ENCODE measurements at regions not wholly inside any gene's neighbourhood (a gene's known extent, or its start where the extent isn't known, plus 50 kb on each side); places are given as distances from the start of the nearest gene placed in this dataset.
"Not testable (repeated sequence)": the region's sequence is repeated elsewhere in the genome, so short reads cannot be mapped to it uniquely, and the experiment has no call there.

GRCh38 chr2:138355244-138355643 lies 146.3 kb upstream of the SPOPL start:
- TF ChIP-seq Cebpa-rat (IDR thresholded peaks at IDR 0.05), result no peak
- Histone ChIP-seq H3K9ac (no peak overlapping the region), H3K4me3 (no peak overlapping the region), H3K27me3 (no peaks in the 10 kb centered on the region), H3K4me2 (no peak overlapping the region), H3K9me3 (replicated peaks in 1 of 11) (no peaks in the 10 kb centered on the region), H3K4me1 (no peaks in the 10 kb centered on the region), H4K20me1 (no peaks in the 10 kb centered on the region), H3K36me3 (no peaks in the 10 kb centered on the region), H3K27ac (no peak overlapping the region)

GRCh38 chr2:138356178-138356577 lies 145.4 kb upstream of the SPOPL start:
- Histone ChIP-seq H3K4me1 (no peaks in the 10 kb centered on the region), H3K4me3 (no peak overlapping the region), H3K4me2 (no peak overlapping the region), H3K27me3 (no peaks in the 10 kb centered on the region), H3K9me3 (replicated peaks in 1 of 11) (no peaks in the 10 kb centered on the region), H3K9ac (no peak overlapping the region), H3K27ac (no peak overlapping the region), H4K20me1 (no peaks in the 10 kb centered on the region), H3K36me3 (no peaks in the 10 kb centered on the region)
- TF ChIP-seq Cebpa-rat (IDR thresholded peaks at IDR 0.05), result no peak

GRCh38 chr2:138359532-138359931 lies 142.0 kb upstream of the SPOPL start:
- Histone ChIP-seq H3K27ac (no peak overlapping the region), H3K36me3 (no peaks in the 10 kb centered on the region), H3K4me2 (no peak overlapping the region), H4K20me1 (no peaks in the 10 kb centered on the region), H3K9me3 (replicated peaks in 1 of 11) (no peaks in the 10 kb centered on the region), H3K9ac (no peak overlapping the region), H3K4me3 (no peak overlapping the region), H3K27me3 (no peaks in the 10 kb centered on the region), H3K4me1 (no peaks in the 10 kb centered on the region)
- no peak for TF ChIP-seq Cebpa-rat (IDR thresholded peaks at IDR 0.05)

- Histone ChIP-seq H3K36me3 (no peaks in the 10 kb centered on the region), H3K9ac (no peak overlapping the region), H3K4me2 (no peak overlapping the region), H3K4me1 (no peaks in the 10 kb centered on the region), H4K20me1 (no peaks in the 10 kb centered on the region), H3K27ac (no peak overlapping the region), H3K27me3 (no peaks in the 10 kb centered on the region), H3K9me3 (replicated peaks in 1 of 11) (no peaks in the 10 kb centered on the region), H3K4me3 (no peak overlapping the region)
- TF ChIP-seq Cebpa-rat (IDR thresholded peaks at IDR 0.05), result no peak
Measured at GRCh38 chr2:138364554-138365162, 136.9 kb upstream of the SPOPL start.

GRCh38 chr2:138365581-138365980 lies 136.0 kb upstream of the SPOPL start:
- no peaks in the 10 kb centered on the region for H3K36me3 ChIP-seq
- TF ChIP-seq Cebpa-rat (IDR thresholded peaks at IDR 0.05), result no peak
- no peak overlapping the region for H3K4me3 ChIP-seq
- H4K20me1 ChIP-seq, result no peaks in the 10 kb centered on the region
- no peak overlapping the region for H3K27ac ChIP-seq
- no peaks in the 10 kb centered on the region for H3K9me3 ChIP-seq (replicated peaks in 1 of 11)
- H3K27me3 ChIP-seq, result no peaks in the 10 kb centered on the region
- no peak overlapping the region for H3K4me2 ChIP-seq
- no peak overlapping the region for H3K9ac ChIP-seq
- H3K4me1 ChIP-seq, result no peaks in the 10 kb centered on the region

GRCh38 chr2:138369856-138370255 lies 131.7 kb upstream of the SPOPL start:
- Histone ChIP-seq H4K20me1 (no peaks in the 10 kb centered on the region), H3K4me1 (no peaks in the 10 kb centered on the region), H3K9ac (no peak overlapping the region), H3K4me2 (no peak overlapping the region), H3K36me3 (no peaks in the 10 kb centered on the region), H3K9me3 (replicated peaks in 1 of 11) (no peaks in the 10 kb centered on the region), H3K4me3 (no peak overlapping the region), H3K27me3 (no peaks in the 10 kb centered on the region), H3K27ac (no peak overlapping the region)
- no peak for TF ChIP-seq Cebpa-rat (IDR thresholded peaks at IDR 0.05)

- no peaks in the 10 kb centered on the region for H3K9me3 ChIP-seq (replicated peaks in 1 of 11)
- no peak overlapping the region for H3K9ac ChIP-seq
- H4K20me1 ChIP-seq, result no peaks in the 10 kb centered on the region
- TF ChIP-seq Cebpa-rat (IDR thresholded peaks at IDR 0.05), result no peak
- no peak overlapping the region for H3K27ac ChIP-seq
- no peak overlapping the region for H3K4me3 ChIP-seq
- no peaks in the 10 kb centered on the region for H3K27me3 ChIP-seq
- no peak overlapping the region for H3K4me2 ChIP-seq
- no peaks in the 10 kb centered on the region for H3K4me1 ChIP-seq
- H3K36me3 ChIP-seq, result no peaks in the 10 kb centered on the region
Measured at GRCh38 chr2:138373993-138374408, 127.6 kb upstream of the SPOPL start.

- Histone ChIP-seq H3K27ac (no peak overlapping the region), H3K4me2 (no peak overlapping the region), H3K27me3 (no peaks in the 10 kb centered on the region), H3K9ac (no peak overlapping the region), H3K4me3 (no peak overlapping the region), H4K20me1 (no peaks in the 10 kb centered on the region), H3K9me3 (replicated peaks in 1 of 11) (peaks cover 0 to 8% (median 0%) of the 10 kb centered on the region in 11 experiments; a peak in 3 of 22 replicates), H3K36me3 (no peaks in the 10 kb centered on the region), H3K4me1 (no peaks in the 10 kb centered on the region)
- no peak for TF ChIP-seq Cebpa-rat (IDR thresholded peaks at IDR 0.05)
Measured at GRCh38 chr2:138381373-138381772, 120.2 kb upstream of the SPOPL start.

GRCh38 chr2:138382672-138383071 lies 118.9 kb upstream of the SPOPL start:
- Histone ChIP-seq H4K20me1 (no peaks in the 10 kb centered on the region), H3K9ac (no peak overlapping the region), H3K4me2 (no peak overlapping the region), H3K36me3 (no peaks in the 10 kb centered on the region), H3K27me3 (no peaks in the 10 kb centered on the region), H3K4me1 (no peaks in the 10 kb centered on the region), H3K27ac (no peak overlapping the region), H3K4me3 (no peak overlapping the region), H3K9me3 (replicated peaks in 1 of 11) (peaks cover 0 to 8% (median 0%) of the 10 kb centered on the region in 11 experiments; a peak in 3 of 22 replicates)
- TF ChIP-seq Cebpa-rat (IDR thresholded peaks at IDR 0.05), result no peak

- H3K4me2 ChIP-seq; H3K9me3 ChIP-seq (replicated peaks in 1 of 11); H3K27me3 ChIP-seq; H4K20me1 ChIP-seq; H3K9ac ChIP-seq; H3K4me3 ChIP-seq; H3K4me1 ChIP-seq; H3K27ac ChIP-seq; H3K36me3 ChIP-seq: not testable (repeated sequence)
Measured at GRCh38 chr2:138386191-138386590, 115.4 kb upstream of the SPOPL start.

Measured in BLaER1 treated with 17β-estradiol and CSF1 and Interleukin-3, amounts not matched to agents 10 nM and 100 nM (cell line).